GM12878 (cell line): ENCODE measurements at regions not wholly inside any gene's neighbourhood (a gene's known extent, or its start where the extent isn't known, plus 50 kb on each side); places are given as distances from the start of the nearest gene placed in this dataset.

ENCODE experiments used
- ATAC-seq: fragments of 200-7000 bp; cut with Tn5 transposase; 3 replicates; pipeline ENCODE4 v1.9.1; 2020; ENCODE audit warnings: mild to moderate bottlenecking, moderate library complexity
- BruUV-seq: library from RNA; stranded (reverse); fragments of 400-500 nt; replicated peaks from 2 replicates; lab custom pipeline; 2021; lab: Mats Ljungman, UMichigan
- CTCF ChIA-PET: fragments of 300-600 bp; sonication (Branson Sonifier 250); formaldehyde crosslinking; extraction: SDS; loops from one replicate; lab custom pipeline; 2021; ENCODE audit warnings: inconsistent platforms; lab: Yijun Ruan, JAX
- POLR2A ChIA-PET: fragments of 350-600 bp; formaldehyde crosslinking; extraction: SDS; loops from one replicate; lab custom pipeline; 2021; ENCODE audit warnings: inconsistent platforms; lab: Charles Lee
- RAD21 ChIA-PET: fragments of 300-600 bp; sonication (Branson Sonifier 250); formaldehyde crosslinking; loops from one replicate; lab custom pipeline; 2023; ENCODE audit warnings: antibody characterized with exemption; ENCODE audit not compliant: unreplicated experiment; lab: Charles Lee
- SMC1A ChIA-PET: fragments of 300-600 bp; sonication (Branson Sonifier 250); formaldehyde crosslinking; loops from one replicate; lab custom pipeline; 2023; ENCODE audit not compliant: unreplicated experiment, uncharacterized antibody; lab: Charles Lee
- DNase-seq: peaks from one replicate; pipeline ENCODE4 v3.0.0-alpha.2; 2011; ENCODE audit warnings: low read depth, low spot score
- FAIRE-seq: peaks from 3 replicates; lab custom pipeline; 2011; peaks lifted over from hg19 to GRCh38; lab: Jason Lieb, UNC
- H2AFZ ChIP-seq: 2 replicates; pipeline ENCODE4 v1.6.0; 2011; ENCODE audit warnings: low read depth, low read length, control low read depth; ENCODE audit not compliant: control insufficient read depth
- H3K27ac ChIP-seq: 2 replicates; pipeline ENCODE4 v1.5.1; 2011; ENCODE audit warnings: control low read depth; ENCODE audit not compliant: control insufficient read depth, insufficient read depth
- H3K27me3 ChIP-seq, 2 experiments: replicated peaks in 1 of 2; 2 replicates each; pipeline versions ENCODE4 v1.6.0 to v1.6.1; 2011; ENCODE audit warnings: low read length in 1 of 2; ENCODE audit not compliant: control insufficient read depth in 2 of 2, insufficient read depth in 2 of 2
- H3K36me3 ChIP-seq, 2 experiments: 2 replicates each; pipeline ENCODE4 v1.5.1; 2011; ENCODE audit warnings: low read length in 1 of 2; ENCODE audit not compliant: control insufficient read depth in 2 of 2, insufficient read depth in 2 of 2
- H3K4me1 ChIP-seq: 2 replicates; pipeline ENCODE4 v1.6.1; 2011; ENCODE audit warnings: mild to moderate bottlenecking, low read length, moderate library complexity, mixed read lengths; ENCODE audit not compliant: control insufficient read depth, insufficient read depth
- H3K4me2 ChIP-seq: 2 replicates; pipeline ENCODE4 v1.6.0; 2011; ENCODE audit warnings: control low read depth; ENCODE audit not compliant: control insufficient read depth, insufficient read depth
- H3K4me3 ChIP-seq: fragments of 200-600 bp; sonication (generic); 2 replicates; pipeline ENCODE4 v1.5.1; 2016
- H3K79me2 ChIP-seq: 2 replicates; pipeline ENCODE4 v1.6.0; 2011; ENCODE audit warnings: low read length; ENCODE audit not compliant: control insufficient read depth, insufficient read depth
- H3K9ac ChIP-seq: 2 replicates; pipeline ENCODE4 v1.8.0; 2011; ENCODE audit warnings: low read length, control low read depth, mixed read lengths; ENCODE audit not compliant: control insufficient read depth, insufficient read depth
- H3K9me3 ChIP-seq: replicated peaks from 3 replicates; pipeline ENCODE4 v1.5.1; 2011; ENCODE audit warnings: mild to moderate bottlenecking, low read length; ENCODE audit not compliant: control insufficient read depth, insufficient read depth
- H4K20me1 ChIP-seq: 2 replicates; pipeline ENCODE4 v1.6.0; 2011; ENCODE audit not compliant: control insufficient read depth, insufficient read depth
- ASH2L ChIP-seq: fragments of 300-600, 200-600 bp; sonication (generic); IDR thresholded peaks from 2 replicates; pipeline ENCODE4 v1.6.1; 2017; ENCODE audit warnings: low read depth, mild to moderate bottlenecking, borderline replicate concordance
- CBX3 ChIP-seq: fragments of 200-600 bp; sonication (generic); IDR thresholded peaks from 2 replicates; pipeline ENCODE4 v1.6.1; 2016; ENCODE audit warnings: low read depth, borderline replicate concordance
- HCFC1 ChIP-seq: fragments of 150-350 bp; IDR thresholded peaks from 2 replicates; pipeline ENCODE4 v1.6.1; 2014; ENCODE audit warnings: low read length
- IRF4 ChIP-seq: IDR thresholded peaks from 2 replicates; pipeline ENCODE4 v1.6.1; 2011; ENCODE audit warnings: low read depth, low read length
- IRF5 ChIP-seq: fragments of 450-650 bp; IDR thresholded peaks from 2 replicates; pipeline ENCODE4 v1.6.1; 2017; ENCODE audit warnings: borderline replicate concordance
- NFYB ChIP-seq: IDR thresholded peaks from 2 replicates; pipeline ENCODE4 v1.6.1; 2011; ENCODE audit warnings: low read depth, mild to moderate bottlenecking, low read length, improper control_type of control experiment, moderate library complexity; ENCODE audit not compliant: insufficient read depth
- RELA ChIP-seq: fragments of 450-650 bp; IDR thresholded peaks from 2 replicates; pipeline ENCODE4 v1.8.0; 2014; ENCODE audit warnings: borderline replicate concordance; ENCODE audit not compliant: partially characterized antibody
- SPI1 ChIP-seq: IDR thresholded peaks from 2 replicates; pipeline ENCODE4 v1.6.1; 2011; ENCODE audit warnings: low read depth, mild to moderate bottlenecking, low read length, moderate library complexity, borderline replicate concordance; ENCODE audit not compliant: insufficient read depth
- USF1 ChIP-seq: IDR thresholded peaks from 2 replicates; pipeline ENCODE4 v1.6.1; 2011; ENCODE audit warnings: borderline replicate concordance, low read depth, mild to moderate bottlenecking, moderate library complexity, mixed read lengths, low read length; ENCODE audit not compliant: insufficient read depth; ENCODE audit errors: extremely low read length
- ZNF207 ChIP-seq: fragments of 450-650 bp; IDR thresholded peaks from 2 replicates; pipeline ENCODE4 v1.6.1; 2014; ENCODE audit warnings: antibody characterized with exemption, mild to moderate bottlenecking, borderline replicate concordance
- WGBS: methylation state at CpG from one replicate; pipeline ENCODE4 v1.1.6; 2016; ENCODE audit warnings: low lambda C conversion rate; ENCODE audit not compliant: insufficient replicate concordance, insufficient coverage; ENCODE audit errors: missing lambda C conversion rate; 5-methylcytosine and 5-hydroxymethylcytosine counted together
- in situ Hi-C: fragments of 300-500 bp; cut with MboI; formaldehyde crosslinking; loops from 9 replicates; pipeline ENCODE4 v1.14.3; 2018; ENCODE audit warnings: mixed read lengths
- intact Hi-C: fragments of 100-400 bp; cut with micrococcal nuclease; formaldehyde crosslinking; loops from one replicate; pipeline ENCODE4 v1.14.2; 2022; ENCODE audit not compliant: unreplicated experiment

- H4K20me1 ChIP-seq = no peaks in the 10 kb centered on the region
- 9% methylated on average over 3 of the region's 3 CpGs for WGBS
- in situ Hi-C loops (no loop called here), intact Hi-C loops (no loop called here)
- ChIA-PET RAD21 (no interaction called here), SMC1A (no interaction called here), POLR2A (no interaction called here), CTCF (no interaction called here)
- H3K9me3 ChIP-seq = no peaks in the 10 kb centered on the region
- no peaks in the 10 kb centered on the region for H3K36me3 ChIP-seq
- no peaks in the 10 kb centered on the region; a peak in 2 of 4 replicates for H3K27me3 ChIP-seq
- no peak for TF ChIP-seq ASH2L
- TF ChIP-seq ZNF207 = no peak
- TF ChIP-seq IRF5 = no peak
- no peak for TF ChIP-seq HCFC1
- no peaks in the 10 kb centered on the region for H3K79me2 ChIP-seq
- DNase-seq (no peak), ATAC-seq (no peak), FAIRE-seq (no peak)
- H2AFZ ChIP-seq = no peak overlapping the region
- H3K4me1 ChIP-seq = no peaks in the 10 kb centered on the region
- no peak overlapping the region for H3K9ac ChIP-seq
- BruUV-seq = no TSS peak
- no peak overlapping the region for H3K4me3 ChIP-seq
- no peak overlapping the region for H3K4me2 ChIP-seq
- H3K27ac ChIP-seq = no peak overlapping the region
These were observed 202.4 kb upstream of the SIX2 start for GRCh38 chr2:45211636-45212035.

- H2AFZ ChIP-seq = no peak overlapping the region
- WGBS = 64% methylated on average over 9 of the region's 9 CpGs
- RAD21 ChIA-PET = no interaction called here
These were observed 201.4 kb upstream of the SIX2 start for GRCh38 chr2:45210462-45211195.

More at GRCh38 chr2:45210462-45211195, 201.4 kb upstream of the SIX2 start:
- Histone ChIP-seq H4K20me1 (no peaks in the 10 kb centered on the region), H3K9ac (no peak overlapping the region), H3K4me3 (no peak overlapping the region), H3K4me2 (no peak overlapping the region), H3K9me3 (no peaks in the 10 kb centered on the region), H3K79me2 (no peaks in the 10 kb centered on the region), H3K27me3 (no peaks in the 10 kb centered on the region; a peak in 1 of 4 replicates), H3K27ac (no peak overlapping the region), H3K4me1 (no peaks in the 10 kb centered on the region), H3K36me3 (no peaks in the 10 kb centered on the region)
- ChIA-PET POLR2A (no interaction called here), CTCF (no interaction called here), SMC1A (interaction anchor here (1.7 kb wide), 1 partner anchor 11 kb away, joined by 3 read pairs; no protein-coding TSS in a partner anchor)
- in situ Hi-C loops (no loop called here), intact Hi-C loops (no loop called here)
- FAIRE-seq (no peak), ATAC-seq (no peak), DNase-seq (no peak)
- BruUV-seq = no TSS peak
- TF ChIP-seq SPI1 (0 out of 2 replicates have a peak, but pooled peaks have one; percentile 3), USF1 (peak; percentile 9), RELA (no peak), CBX3 (no peak), NFYB (0 out of 2 replicates have a peak, but pooled peaks have one; percentile 14), IRF4 (no peak)
